DMS79 treated with DMSO at 0.1 percent for 48 hours (cell line): ENCODE measurements at regions not wholly inside any gene's neighbourhood (a gene's known extent, or its start where the extent isn't known, plus 50 kb on each side); places are given as distances from the start of the nearest gene placed in this dataset.

Experiments
- DNase-seq: peaks from one replicate; lab custom pipeline; 2025; lab: John Stamatoyannopoulos, UW

DNA sequence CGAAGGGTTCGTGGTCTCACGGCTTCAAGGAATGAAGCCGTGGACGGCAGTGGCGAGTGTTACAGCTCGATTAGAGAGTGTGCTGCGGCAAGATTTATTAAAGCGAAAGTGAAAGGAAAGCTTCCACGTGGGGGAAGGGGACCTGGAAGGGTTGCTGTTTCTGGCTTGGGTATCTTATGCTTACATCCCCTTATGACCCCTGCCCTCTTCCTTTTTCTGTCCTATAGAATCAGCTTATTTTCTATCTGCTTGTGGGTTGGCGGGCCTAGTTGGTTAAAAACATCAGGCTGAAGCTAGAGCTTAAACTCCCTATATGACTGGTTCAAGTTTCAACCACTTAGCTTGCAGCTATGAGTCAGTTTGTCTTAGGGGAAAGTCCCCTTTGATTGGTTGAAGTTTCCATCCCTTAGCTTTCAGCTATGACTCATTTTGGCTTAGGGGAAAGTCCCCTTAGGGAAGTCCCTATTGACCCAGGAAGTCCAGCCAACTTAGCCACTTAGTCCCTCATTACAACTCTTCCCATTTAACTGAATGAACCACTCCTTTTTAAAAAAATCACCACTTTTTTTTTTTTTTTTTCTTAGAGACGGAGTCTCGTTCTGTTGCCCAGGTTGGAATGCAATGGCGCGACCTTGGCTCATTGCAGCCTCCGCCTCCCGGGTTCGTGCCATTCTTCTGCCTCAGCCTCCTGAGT is 1494.7 kb upstream of the TMEM132C start:
- DNase-seq = peak; percentile 37

DNA sequence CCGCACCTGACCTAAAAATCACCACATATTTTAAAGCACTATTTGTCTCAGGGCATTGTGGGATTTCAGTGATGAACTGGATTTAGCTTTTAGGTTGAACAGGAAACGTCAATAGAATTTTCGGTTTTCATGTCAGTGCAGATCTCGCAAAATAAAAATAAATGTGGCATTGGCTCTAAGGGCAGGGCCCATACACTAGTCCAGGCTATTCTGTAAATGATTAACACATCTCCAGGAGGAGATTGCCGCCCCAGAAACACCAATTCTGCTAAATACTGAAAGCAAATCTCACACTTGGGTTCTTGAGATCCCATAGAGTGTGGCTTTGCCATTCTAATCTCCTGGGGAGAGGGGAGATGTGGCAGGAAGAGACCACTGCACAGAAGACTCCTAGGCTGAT is 1494.0 kb upstream of the TMEM132C start:
- DNase-seq = no peak

DNA sequence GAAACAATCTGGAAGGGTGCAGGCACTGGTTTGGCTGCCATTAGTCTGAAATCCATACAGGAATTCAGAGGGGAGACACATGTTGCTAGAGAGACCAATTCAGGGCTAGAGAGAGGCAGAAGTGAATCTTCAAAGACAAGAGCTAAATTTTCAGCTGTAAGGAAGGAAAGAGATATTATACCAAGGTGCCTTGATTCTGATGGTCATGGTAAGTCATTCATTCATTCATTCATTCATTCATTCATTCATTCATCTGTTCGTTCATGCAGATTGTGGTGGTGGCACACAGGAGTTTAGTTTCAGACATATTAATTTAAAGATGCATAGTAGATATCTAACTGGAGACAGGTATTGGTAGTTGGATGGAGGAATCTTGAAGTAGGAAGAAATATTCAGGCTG is 1493.5 kb upstream of the TMEM132C start:
- DNase-seq = no peak

DNA sequence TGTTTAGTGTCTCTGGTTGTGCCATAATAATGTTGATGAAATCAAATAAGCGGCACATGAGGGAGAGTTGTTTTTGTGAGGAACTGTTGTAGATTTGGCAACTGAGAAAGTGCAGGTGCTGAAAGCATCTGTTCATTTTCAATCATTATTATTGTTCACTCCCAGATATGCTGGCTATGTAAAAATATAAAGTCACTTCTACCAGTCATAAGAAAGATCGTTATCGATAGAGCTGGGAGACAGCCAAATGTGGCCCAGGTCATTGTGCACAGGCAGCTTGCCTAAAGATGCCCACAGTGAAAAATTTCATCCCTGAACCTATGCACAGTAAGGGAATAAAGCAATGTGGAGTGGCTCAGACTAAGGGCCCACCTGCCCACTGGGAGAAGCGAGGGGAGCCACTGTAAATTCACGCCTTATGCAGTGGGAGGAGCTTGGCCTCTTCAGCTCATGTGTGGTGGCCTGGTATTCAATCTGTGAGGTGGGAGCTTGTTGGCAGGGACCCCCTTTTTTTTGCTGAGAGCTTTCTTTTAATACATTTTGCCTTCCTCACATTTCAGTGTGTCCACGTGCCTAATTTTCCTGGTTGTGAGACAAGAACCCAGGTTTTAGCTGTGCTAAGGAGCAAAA is 1490.8 kb upstream of the TMEM132C start:
- no peak for DNase-seq

DNA sequence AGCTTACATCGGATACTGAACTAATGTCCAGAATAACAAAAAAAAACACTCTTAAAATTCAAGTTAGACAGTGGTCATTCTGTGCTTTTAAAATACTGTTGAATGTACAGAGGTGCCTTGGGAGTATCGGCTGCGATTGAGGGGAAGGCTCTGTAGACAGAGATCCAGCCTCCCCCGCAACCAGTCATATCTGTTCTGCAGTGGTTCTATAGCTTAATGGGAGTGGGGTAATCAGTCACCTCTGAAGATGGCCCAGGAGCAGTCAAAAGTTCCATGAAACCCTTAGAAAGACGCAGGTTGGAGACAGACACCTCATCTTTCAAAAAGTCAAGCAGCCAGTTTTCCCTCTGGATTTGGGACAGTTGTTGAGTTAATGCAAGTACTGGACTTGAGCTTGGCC is 1486.6 kb upstream of the TMEM132C start:
- DNase-seq = no peak

DNA sequence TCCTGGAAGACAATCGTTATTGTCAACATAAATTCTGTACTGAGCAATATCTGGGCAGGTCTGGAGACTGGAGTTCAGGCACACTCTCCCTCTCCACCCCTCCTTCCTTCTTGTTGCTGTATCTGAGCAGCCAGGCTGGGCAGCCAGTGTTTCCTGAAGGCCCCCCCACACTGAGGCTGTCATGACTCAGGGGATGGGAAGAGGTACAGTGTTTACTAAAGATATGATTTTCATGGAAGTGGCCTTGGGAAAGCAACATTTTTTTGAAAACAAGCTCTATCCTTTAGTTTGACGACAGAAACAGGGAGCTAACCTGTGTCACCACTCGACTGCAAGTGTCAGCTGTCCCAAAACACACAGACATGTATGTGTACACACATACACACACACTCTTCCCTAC is 1485.4 kb upstream of the TMEM132C start:
- no peak for DNase-seq

DNA sequence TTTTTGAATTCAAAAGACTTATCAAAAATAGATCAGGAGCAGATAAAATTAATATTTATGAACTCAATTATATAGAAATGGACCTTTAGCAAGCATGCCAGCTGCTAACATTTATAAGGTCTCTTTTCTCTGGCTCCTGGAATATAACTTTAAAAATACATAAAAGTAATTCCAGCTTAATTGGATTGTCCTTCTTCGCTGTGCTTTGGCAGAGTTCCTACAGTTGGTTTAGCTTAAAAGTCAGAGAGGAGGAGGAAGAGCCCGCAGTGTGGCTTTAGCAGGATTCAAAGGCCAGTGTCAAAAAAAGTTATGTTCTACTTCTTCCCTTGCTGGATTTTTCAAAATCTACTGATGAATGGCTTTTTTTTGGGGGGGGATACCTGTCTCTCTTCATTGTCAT is 1484.9 kb upstream of the TMEM132C start:
- no peak for DNase-seq

DNA sequence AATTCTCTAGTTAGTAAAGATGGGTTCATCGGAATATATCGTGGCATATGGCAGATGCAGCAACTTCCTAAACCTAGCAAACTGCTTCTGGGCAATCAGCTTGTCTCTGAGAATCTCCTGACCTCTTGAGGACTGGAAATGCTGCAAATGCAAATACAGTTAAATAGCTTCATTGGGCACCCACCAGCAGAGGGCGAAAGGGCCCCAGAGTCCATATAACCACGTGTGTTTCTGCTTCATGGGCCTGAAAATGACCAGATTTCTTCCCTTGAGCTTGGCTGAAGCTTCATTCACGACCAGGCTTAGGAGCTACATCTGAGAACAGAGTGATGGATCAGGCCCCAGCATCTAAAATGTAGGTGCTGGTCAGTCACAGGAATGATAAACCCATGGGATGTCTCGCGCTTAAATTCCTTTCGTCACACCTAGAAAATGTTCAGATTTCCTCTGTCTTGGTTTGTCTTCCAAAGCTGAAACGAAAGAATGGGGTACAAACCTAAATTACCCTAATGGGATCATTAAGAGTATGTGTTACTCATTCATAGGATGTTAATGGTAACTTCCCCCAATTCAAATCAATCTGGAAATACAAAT is 1482.5 kb upstream of the TMEM132C start:
- DNase-seq = no peak

DNA sequence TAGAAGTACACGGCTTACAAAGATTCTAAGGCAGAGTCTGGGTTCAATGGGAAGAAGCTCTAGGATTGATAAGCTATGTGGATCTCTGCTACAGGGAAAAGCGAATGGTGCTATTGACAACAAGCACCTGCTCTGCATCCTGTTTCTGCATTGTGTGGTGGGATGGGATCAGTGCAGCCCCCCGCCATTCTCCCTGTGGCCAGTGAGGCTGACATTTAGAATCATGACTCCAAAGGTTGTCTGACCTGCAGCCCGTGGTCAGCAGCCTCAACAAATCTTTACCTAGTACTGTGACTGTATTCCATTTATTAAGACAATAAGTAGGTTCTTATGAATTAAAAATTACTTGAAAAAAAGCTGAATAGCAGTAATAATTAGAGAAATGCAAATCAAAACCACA is 1477.0 kb upstream of the TMEM132C start:
- no peak for DNase-seq

DNA sequence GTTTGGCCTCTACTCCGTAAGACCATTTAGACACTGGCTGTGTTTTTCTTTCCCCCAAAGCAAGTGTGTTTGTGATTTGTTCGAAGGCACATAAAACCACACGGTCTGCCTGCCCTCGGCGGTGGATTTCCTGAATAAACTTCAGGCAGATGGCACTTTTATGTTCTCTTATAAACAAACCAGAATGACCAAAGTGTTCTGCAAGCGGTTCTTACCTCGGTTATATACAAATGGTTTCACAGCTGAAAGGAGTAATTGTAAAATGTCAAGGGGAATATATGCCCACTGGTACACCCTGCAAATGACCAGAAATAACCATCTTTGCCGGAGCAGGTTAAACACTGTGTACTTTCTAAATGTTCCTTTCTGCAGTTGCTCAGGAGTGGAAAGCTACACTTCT is 1475.8 kb upstream of the TMEM132C start:
- DNase-seq = no peak

DNA sequence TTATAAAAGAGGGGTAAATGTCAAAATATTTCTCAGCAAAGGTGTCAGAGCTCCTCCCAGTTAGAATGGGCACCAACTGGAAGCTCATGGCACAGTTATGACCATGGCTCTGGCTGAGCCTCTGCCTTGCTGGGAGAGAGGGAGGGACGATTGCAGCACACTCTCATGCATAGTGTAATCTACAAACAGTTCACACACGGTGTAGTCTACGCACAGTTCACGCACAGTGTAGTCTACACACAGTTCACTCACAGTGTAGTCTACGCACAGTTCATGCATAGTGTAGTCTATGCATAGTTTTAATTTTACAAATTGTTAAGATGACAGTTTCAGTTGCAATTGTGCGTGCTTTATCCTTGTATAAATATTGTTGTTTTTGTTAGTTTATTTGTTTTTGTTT is 1474.6 kb upstream of the TMEM132C start:
- no peak for DNase-seq

DNA sequence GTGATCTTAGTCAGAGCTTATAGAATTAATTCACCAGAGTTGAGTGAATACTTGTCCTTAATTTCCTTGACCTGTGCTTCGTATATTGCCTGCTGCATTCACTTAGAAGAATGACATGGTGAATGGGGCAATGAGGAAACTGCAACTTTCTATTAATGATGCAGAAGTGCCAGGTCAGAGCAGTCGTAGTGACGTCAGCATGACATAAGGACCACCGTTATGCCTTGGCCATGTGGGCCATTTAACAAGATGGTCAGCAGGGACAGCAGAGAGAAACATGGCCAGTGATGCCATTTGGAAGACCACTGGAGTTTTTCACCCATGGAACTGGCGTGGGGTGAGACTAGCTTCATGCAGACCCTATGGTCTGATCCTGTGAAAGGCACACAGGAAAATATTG is 1469.4 kb upstream of the TMEM132C start:
- DNase-seq = no peak

DNA sequence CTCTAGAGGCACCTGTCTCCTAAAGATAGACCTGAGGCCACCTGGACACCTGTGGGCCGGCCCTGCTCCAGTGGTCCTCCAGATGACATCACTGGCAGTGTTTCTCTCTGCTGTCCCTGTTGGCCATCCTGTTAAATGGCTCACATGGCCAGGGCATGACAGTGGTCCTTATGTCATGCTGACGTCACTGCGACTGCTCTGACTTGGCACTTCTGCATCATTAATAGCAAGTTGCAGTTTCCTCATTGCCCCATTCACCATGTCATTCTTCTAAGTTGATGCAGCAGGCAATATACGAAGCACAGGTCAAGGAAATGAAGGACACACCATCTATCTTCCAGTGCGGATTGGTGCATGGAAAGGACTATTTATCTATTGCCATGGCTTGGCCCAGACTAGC is 1468.5 kb upstream of the TMEM132C start:
- no peak for DNase-seq

DNA sequence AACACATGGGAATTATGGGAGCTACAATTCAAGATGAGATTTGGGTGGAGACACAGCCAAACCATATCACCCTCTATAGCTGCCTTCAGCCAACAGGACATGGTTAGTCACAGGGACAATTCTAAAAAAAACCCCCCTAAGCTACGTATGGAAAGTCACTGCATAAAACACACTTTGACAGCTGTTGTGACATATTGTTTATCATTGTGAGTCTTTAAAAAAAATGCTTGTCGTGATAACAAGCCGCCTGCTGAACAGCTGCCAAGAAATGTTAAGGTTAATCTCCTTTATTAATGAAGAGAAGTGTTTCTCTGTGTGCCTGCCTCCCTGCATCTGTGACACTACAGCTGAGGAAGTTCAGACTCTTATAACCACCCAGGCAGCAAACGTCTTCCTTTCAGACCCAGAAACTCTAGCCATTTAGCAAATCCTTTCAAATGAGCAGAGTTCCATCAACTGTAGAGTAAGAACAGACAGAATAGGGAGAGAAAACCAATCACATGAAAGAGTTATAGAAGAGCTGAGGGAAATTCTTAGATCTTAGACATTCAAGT is 1459.6 kb upstream of the TMEM132C start:
- no peak for DNase-seq

DNA sequence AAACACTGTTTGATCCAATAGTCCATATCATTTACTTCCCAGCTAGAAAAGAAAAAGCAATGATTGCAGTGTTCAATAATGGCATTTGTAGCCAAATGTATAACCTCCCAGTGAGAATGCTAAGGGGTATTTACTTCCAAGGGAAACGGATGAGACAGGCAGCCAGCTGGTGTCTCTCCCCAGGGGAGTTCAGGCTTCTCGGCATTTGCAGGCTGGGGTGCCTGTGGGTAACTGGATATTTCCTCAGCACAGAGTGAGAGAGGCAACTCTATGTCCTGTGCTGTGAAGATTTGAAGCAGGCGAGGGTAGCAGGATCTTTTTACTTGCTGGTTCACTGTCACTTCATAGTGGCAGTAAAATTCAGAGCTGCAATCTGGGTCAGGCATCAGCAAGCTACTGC is 1455.6 kb upstream of the TMEM132C start:
- DNase-seq = no peak

DNA sequence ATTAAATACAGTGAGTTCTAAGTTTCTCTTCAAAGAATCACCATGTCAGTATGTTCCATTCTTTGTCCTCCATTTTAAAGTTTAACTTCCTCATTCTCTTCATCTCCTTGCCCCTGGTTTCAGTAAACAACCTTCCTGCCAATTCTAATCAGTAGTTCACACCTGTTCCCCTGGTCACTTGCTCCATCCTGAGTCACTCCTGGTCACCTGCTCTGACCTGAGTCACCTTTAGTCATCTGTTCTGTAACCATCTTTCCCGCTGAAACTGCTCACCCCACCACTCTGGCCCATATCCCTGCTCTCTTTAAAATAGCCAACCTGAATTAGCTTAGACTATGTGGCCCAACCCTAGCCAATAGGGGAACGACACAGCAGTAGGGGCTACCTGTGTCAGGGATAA is 1447.4 kb upstream of the TMEM132C start:
- no peak for DNase-seq

DNA sequence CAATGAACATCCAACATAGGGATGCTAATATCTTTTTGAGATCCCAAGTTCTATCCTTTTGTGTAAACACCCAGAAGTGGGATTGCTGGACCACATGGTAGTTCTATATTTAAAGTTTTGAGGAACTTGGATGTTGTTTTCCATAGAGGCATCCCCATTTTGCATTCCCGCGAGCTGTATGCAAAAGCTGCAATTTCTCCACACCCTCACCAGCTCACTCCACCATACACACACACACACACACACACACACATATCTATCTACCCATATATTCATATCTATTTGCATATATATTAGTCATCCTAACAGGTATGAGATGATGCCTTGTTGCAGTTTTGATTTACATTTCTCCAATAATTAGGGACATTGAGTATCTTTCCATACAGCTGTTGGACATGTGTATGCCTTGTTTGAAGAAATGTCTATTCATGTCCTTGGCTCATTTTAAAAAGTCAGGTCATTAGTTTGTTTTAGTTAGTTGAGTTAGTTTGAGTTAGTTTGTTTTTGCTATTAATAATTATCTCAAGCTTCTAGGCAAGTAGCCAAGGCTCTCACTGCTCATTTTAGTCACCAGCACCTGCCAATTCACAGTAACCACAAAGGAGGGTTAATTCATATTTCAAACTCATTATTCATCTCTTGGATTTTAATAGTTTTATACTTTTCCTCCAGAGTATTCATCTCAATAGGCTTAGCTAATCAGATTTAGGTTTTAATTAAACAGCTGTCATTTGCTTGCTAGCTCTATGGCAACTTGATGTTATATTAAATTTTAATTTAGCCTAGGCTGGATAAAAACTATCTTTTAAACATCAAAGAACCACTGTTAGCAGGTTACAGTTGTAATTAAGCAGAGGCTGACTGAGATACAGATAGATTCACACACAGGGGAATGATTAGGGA is 1435.9 kb upstream of the TMEM132C start:
- DNase-seq = no peak

DNA sequence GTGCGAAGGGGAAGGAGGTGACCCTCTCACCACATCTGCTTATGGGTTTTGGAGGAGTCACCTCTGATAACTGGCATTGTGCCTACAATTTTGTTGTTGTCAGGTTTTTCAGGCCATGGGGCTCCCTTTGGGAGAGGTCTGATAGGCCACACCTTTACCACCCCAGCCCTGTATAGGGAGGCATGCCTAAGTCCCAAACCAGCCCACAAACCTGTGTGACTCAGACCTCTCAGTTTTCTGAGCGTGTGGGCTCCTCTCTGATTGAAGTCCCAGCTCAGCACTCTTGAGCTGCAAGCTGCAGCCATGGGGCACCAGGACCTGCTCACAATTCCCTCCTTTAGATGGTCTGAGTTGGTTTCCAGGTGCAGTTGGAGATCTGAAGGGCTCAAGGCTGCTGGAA is 1429.3 kb upstream of the TMEM132C start:
- DNase-seq = no peak

DNA sequence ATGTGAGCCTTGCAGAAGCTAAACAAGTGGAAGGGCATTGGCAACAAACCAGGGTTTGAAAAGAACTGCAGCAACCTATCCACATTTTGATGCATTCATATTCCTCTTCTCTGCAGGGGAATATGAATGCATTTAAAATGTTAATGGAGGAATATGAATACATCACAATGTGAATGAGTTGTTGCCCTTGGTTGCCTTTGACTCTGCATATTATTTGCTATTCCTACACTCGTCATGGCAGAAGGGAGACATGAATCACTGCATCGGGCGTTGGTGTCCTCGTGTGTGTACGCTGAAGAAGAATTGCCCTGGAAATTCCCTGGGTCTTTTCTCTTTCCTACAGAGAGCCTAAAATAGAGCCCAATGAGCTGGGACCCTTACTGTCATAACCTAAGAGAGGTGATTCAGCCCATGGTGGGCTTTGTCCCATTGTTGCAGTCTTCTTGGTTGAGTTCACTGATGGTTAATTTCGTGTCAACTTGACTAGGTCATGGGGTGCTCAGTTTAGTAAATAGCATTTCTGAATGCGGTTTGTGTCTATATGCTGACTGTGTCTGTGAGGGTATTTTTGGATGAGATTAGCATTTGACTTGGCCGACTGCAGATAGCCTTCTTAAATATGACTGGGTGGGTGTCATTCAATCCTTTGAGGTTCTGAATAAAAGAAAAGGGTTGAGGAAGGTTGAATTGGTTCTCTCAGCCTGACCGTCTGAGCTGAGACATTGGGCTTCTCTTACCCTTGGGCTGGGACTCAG is 1422.9 kb upstream of the TMEM132C start:
- DNase-seq = no peak

DNA sequence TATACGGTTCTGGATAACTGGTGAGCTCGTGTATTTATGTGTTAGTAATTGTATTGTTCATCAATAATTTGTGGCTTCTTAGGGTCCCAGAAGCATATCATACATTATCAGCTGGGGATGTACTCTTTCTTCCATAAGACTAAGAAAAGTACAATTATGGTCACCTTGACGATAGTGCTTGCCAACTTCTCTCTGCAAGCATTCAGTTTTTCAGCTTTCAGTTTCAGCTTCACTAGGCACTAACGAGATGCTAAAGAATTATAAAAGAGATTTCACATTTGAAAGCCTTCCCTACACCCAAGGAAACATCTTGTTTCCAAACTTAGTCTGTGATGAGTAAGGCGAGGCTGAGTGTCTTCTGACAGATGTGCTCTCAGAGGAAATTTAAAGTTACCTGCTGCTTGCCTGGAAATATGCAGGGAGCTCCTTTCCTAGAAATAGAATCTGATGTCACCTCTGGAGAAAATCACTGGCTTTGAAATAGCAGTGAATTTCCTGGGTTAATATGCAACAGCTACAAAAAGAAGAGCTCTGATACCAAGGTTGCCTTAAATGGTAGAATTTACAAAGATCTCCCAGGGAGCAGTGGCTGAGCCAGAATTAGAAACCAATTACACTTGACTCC is 1419.9 kb upstream of the TMEM132C start:
- DNase-seq = no peak

DNA sequence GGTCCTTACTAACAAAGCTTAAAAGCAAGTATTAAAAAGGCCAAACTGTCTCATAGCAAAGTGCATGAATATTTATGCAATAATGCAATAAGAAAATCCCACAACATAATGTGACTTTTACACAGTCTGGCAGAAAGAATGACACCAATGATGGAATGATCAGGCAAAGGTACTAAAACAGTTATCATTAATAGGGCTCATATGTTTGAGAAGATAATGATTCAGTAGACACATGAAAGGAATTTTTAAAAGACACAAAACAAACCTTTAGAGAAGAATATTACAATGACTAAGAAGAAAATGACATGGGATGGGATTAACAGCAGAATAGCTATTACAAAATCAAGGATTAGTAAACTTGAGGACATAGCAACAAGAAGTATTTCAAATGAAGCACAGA is 1411.2 kb upstream of the TMEM132C start:
- no peak for DNase-seq
